ENCODE measurements at regions not wholly inside any gene's neighbourhood (a gene's known extent, or its start where the extent isn't known, plus 50 kb on each side); places are given as distances from the start of the nearest gene placed in this dataset.
"Not testable (repeated sequence)": the region's sequence is repeated elsewhere in the genome, so short reads cannot be mapped to it uniquely, and the experiment has no call there.

- DNase-seq = no peak
Measured at GRCh38 chr9:21708260-21708711, 94.2 kb upstream of the MTAP start.

GRCh38 chr9:21708856-21709255 lies 93.6 kb upstream of the MTAP start:
- no peak for DNase-seq

- peak; percentile 54 for DNase-seq
Measured at GRCh38 chr9:21709464-21710058, 92.9 kb upstream of the MTAP start.

DNA sequence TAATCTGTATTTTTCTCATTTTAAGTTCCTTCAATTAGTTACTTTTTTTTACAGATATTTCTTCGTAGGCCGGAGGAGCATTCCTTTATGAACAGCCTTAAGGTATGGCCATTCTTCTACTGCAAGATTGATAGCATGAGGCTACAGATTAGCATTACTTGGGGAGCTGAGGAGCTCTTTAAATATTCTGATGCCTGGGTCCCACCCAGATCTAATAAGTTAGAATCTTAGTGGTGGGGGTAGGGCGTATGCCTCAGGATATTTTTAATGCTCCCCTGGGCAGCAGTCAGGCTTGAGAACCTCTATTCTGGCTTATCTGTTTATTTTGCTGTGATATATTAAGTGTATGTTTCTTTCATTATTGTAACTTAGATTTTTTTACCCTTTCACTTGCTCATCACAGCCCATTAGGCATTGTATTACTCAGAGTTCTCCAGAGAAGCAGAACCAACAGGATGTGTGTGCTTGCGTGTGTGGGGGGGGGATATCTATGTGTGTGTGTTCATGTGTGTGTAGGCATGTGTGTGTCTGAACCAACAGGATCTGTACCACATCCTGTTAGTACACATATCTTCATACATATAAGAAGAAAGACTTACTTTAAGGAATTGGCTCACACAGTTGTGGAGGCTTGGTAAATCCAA lies 91.8 kb upstream of the MTAP start:
- no peak for DNase-seq

DNA sequence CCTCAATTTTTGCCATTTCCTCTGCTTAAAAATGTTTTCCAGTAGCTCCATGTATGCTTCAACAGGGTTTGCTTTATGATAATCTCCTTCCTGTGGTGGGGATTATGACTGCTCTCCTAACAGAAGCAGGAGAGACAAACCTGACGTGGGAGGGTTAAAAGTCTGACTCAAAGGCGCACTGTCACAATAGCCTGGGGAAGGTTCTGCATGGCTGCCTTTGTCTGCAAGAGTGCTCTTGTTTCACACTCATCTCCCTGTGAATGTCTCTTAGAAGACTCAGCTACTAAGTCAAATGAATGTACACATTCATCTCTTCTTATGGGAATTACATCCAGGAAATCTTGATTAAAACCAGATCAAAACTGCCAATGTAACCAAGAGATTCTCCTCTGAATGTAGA lies 90.9 kb upstream of the MTAP start:
- no peak for DNase-seq

- DNase-seq = no peak
Measured at GRCh38 chr9:21715408-21715807, 87.0 kb upstream of the MTAP start.

GRCh38 chr9:21720758-21721157 lies 81.7 kb upstream of the MTAP start:
- no peak for DNase-seq

DNA sequence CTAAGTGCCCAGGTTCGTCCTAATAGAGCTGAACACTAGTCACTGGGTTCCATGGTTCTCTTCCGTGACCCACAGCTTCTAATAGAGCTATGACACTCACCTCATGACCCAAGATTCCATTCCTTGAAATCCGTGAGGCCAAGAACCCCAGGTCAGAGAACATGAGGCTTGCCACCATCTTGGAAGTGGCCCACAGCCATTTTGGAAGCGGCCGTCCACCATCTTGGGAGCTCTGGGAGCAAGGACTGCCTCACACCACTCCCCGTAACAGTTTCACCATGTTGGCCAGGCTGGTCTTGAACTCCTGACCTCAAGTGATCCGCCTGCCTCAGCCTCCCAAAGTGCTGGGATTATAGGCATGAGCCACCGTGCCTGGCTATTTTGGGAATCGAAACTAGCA lies 75.0 kb upstream of the MTAP start:
- DNase-seq = not testable (repeated sequence)

GRCh38 chr9:21728781-21729180 lies 73.7 kb upstream of the MTAP start:
- no peak for DNase-seq

- no peak for DNase-seq
Measured at GRCh38 chr9:21729648-21730047, 72.8 kb upstream of the MTAP start.

GRCh38 chr9:21730899-21731298 lies 71.5 kb upstream of the MTAP start:
- DNase-seq = no peak

- no peak for DNase-seq
Measured at GRCh38 chr9:21741151-21741550, 61.3 kb upstream of the MTAP start.

GRCh38 chr9:21744320-21744719 lies 58.1 kb upstream of the MTAP start:
- DNase-seq = no peak

GRCh38 chr9:21744841-21745240 lies 57.6 kb upstream of the MTAP start:
- DNase-seq = no peak

DNA sequence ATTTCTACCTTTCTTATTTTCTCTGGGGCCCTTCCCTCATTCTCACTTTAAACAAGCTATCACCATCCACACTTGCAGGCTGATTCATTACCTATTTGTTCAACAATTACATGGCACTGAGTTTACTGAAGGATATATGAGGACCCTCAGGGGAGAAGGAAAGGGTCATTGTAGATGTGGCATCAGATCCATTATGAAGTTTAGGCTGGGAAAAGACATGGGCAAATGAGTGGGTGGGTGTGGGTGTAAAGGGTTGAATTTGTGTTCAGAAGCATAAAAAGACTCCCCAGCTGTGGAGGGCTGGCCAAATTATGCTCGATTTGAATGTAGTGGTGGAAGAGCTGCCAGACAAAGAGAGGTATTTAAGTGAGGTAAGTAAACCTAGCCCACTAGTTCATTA lies 55.9 kb upstream of the MTAP start:
- no peak for DNase-seq

DNA sequence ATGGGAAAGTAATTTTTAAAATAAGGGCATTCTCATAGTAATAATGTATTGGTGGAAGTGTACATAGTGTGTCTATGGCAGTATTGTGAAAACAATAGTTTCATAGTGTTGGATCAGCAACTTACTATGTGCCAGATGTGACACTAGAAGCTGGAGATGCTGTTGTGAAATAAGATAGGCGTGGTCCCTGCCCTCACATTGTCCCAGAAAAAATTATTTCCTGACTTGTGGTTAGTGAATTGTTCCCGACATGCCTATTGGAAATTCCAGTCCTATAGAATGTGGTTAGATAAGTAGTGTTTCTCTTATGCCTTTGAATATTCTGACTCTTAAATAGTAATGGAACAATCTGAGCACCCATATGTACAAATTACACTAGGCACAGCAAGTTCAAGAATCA lies 55.3 kb upstream of the MTAP start:
- no peak for DNase-seq

- no peak for DNase-seq
Measured at GRCh38 chr9:21750021-21750735, 52.3 kb upstream of the MTAP start.

GRCh38 chr9:21751998-21752397 lies 50.4 kb upstream of the MTAP start:
- no peak for DNase-seq

Measured in activated CD4-positive, CD25-positive, alpha-beta regulatory T cell treated with anti-CD3 and anti-CD28 coated beads, Interleukin-2, amount 50 U/mL, for 72 hours (primary cell).